HFFc6 (cell line): ENCODE measurements at regions not wholly inside any gene's neighbourhood (a gene's known extent, or its start where the extent isn't known, plus 50 kb on each side); places are given as distances from the start of the nearest gene placed in this dataset.

Experiments
- DNase-seq: peaks from one replicate; pipeline ENCODE4 v3.0.0-alpha.2; 2018
- H3K27ac Mint-ChIP-seq: 2 replicates; pipeline ENCODE4 v1.8.0; 2020; ENCODE audit warnings: mild to moderate bottlenecking, mixed read lengths
- H3K27me3 Mint-ChIP-seq: 2 replicates; pipeline ENCODE4 v1.8.0; 2021; ENCODE audit warnings: mild to moderate bottlenecking, moderate library complexity, mixed read lengths; ENCODE audit not compliant: insufficient read depth
- H3K36me3 Mint-ChIP-seq: 2 replicates; pipeline ENCODE4 v1.8.0; 2021; ENCODE audit warnings: low read depth, mixed read lengths
- H3K4me1 Mint-ChIP-seq: 2 replicates; pipeline ENCODE4 v1.8.0; 2020; ENCODE audit warnings: low read depth, mixed read lengths
- H3K4me3 Mint-ChIP-seq: 2 replicates; pipeline ENCODE4 v1.8.0; 2020; ENCODE audit warnings: mild to moderate bottlenecking, moderate library complexity, mixed read lengths
- H3K9me3 Mint-ChIP-seq: 2 replicates; pipeline ENCODE4 v1.8.0; 2020; ENCODE audit warnings: mild to moderate bottlenecking, mixed read lengths
- TF ChIP-seq, protein P1 (sequence below): fragments of 200-600 bp; sonication (generic); IDR thresholded peaks from 2 replicates; pipeline ENCODE4 v1.5.0; 2021; ENCODE audit warnings: antibody characterized with exemption, mild to moderate bottlenecking

DNA sequence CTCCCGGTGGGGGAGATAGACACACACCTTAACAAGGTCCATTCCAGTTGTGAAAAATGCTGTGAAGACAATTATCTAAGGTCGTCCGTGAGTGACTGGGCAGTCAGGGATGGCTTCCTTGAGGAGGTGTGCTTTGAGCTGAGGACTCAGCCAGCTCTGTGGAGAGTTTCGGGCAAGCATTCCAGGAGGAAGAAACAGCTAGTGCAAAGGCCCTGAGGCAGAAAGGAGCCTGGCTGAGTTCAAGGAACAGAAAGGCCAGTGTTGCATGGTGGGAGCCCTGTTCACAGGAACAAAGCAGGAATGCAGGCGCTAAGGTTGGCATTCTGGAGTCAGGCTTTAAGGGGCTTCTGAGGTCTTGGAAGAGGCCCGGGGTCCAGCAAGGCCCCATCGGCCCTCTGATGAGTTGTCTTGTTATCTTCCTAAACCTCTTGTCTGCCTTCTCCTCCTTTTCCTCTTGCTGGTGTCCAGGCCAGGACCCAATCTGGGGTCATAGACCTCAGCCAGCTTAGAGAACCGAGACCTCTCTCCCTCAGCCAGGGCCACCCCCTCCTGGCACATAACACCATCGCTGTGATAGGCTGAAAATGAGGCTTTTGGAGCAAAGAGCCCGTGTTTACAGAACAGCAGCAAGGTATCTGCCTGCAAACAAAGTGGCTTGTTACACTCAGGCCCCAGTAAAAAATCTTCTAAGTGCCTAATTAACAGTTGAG lies 270.2 kb upstream of the MVB12B start:
- Mint-ChIP-seq H3K4me1 (peaks cover 10% of the 10 kb centered on the region), H3K4me3 (no peak overlapping the region), H3K9me3 (no peaks in the 10 kb centered on the region), H3K27me3 (peaks cover 30% of the 10 kb centered on the region), H3K27ac (no peak overlapping the region), H3K36me3 (no peaks in the 10 kb centered on the region)
- DNase-seq = no peak
- TF ChIP-seq, protein P1, sequence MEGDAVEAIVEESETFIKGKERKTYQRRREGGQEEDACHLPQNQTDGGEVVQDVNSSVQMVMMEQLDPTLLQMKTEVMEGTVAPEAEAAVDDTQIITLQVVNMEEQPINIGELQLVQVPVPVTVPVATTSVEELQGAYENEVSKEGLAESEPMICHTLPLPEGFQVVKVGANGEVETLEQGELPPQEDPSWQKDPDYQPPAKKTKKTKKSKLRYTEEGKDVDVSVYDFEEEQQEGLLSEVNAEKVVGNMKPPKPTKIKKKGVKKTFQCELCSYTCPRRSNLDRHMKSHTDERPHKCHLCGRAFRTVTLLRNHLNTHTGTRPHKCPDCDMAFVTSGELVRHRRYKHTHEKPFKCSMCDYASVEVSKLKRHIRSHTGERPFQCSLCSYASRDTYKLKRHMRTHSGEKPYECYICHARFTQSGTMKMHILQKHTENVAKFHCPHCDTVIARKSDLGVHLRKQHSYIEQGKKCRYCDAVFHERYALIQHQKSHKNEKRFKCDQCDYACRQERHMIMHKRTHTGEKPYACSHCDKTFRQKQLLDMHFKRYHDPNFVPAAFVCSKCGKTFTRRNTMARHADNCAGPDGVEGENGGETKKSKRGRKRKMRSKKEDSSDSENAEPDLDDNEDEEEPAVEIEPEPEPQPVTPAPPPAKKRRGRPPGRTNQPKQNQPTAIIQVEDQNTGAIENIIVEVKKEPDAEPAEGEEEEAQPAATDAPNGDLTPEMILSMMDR = no peak

DNA sequence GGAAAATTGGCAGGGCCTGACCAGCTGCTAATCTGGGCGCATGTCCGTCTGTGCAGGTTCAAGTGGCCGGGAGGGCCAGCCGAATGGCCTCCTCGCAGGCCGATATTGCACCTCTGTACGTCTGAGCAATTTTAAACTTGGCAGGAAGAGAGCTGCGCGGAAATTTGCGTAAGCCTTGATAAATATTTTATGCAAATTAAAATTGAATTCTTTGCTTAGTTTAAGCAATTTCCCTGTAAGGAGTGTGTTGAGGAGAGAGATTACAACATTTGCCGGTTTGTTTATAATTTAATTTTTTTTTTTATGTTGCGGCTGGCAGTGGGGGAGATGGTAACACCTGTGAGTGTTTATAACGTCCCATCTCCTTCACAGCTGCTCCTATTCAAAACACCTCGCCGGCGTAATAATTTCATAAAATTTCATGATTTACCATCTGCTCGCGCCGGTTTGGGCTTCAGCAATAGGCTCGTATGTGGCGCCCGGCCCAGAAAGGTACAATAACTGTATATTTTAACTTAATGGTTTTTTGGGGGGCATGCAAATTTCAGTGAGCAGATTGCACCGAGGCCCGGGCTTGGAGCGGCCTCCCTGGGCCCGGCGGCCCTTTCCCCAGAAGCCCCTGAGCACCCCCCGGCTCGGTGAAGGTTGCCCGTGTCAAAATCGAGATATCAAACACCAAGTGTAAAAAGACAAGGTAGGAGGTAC lies 269.4 kb upstream of the MVB12B start:
- DNase-seq = no peak
- TF ChIP-seq, protein P1 = no peak
- Mint-ChIP-seq H3K27me3 (peaks cover 33% of the 10 kb centered on the region), H3K9me3 (no peaks in the 10 kb centered on the region), H3K4me1 (peaks cover 10% of the 10 kb centered on the region), H3K4me3 (no peak overlapping the region), H3K36me3 (no peaks in the 10 kb centered on the region), H3K27ac (no peak overlapping the region)

DNA sequence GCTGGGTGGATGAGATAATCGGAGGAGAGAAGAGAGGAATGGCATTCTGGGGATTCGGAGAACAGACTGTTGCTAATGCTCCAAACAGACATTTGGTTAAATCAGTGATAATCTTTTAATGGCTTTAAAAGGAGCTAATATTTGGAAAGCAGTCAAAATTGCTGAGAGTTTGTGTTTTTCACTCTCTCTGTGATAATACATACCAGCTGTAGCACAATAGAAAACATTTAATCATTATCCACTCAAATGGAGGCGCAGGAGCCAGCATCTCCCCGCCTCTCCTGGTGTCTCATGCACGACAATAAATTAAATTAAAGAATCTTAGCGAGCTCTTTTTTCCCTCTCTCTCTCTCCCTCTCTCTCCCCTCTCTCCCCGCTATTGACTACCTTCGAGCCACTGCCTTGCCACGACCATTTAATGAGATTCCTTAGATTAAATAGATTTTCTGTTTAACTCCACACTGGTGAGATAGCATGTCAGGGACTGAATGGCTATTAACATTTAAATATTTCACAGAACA lies 268.6 kb upstream of the MVB12B start:
- H3K27ac Mint-ChIP-seq = no peak overlapping the region
- H3K9me3 Mint-ChIP-seq = no peaks in the 10 kb centered on the region
- no peak for DNase-seq
- peaks cover 10% of the 10 kb centered on the region for H3K4me1 Mint-ChIP-seq
- TF ChIP-seq, protein P1 = no peak
- peaks cover 26% of the 10 kb centered on the region for H3K27me3 Mint-ChIP-seq
- no peaks in the 10 kb centered on the region for H3K36me3 Mint-ChIP-seq
- no peak overlapping the region for H3K4me3 Mint-ChIP-seq

DNA sequence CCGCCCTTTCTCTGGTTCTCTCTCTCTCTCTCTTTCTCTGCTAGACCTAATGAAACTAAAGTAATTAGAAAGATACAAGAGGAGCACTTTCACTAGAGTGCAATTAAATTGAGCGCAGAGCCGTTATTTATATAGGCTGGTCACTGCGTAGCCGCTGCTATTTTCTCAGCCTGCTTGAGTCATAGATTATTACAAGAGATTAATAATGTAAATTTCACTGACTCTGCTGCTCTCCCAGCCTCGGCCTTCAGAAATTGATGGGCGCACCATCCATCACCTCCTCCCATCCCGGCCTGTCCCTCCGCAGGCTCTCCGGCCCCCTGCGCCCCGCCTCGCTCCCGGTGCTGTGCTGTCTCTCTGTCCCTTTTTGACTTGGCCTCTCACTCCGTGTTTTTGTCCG lies 268.0 kb upstream of the MVB12B start:
- no peaks in the 10 kb centered on the region for H3K36me3 Mint-ChIP-seq
- H3K27ac Mint-ChIP-seq = no peak overlapping the region
- TF ChIP-seq, protein P1 = no peak
- H3K4me3 Mint-ChIP-seq = no peak overlapping the region
- no peaks in the 10 kb centered on the region for H3K9me3 Mint-ChIP-seq
- H3K4me1 Mint-ChIP-seq = peaks cover 10% of the 10 kb centered on the region
- no peak for DNase-seq
- peaks cover 21% of the 10 kb centered on the region for H3K27me3 Mint-ChIP-seq

DNA sequence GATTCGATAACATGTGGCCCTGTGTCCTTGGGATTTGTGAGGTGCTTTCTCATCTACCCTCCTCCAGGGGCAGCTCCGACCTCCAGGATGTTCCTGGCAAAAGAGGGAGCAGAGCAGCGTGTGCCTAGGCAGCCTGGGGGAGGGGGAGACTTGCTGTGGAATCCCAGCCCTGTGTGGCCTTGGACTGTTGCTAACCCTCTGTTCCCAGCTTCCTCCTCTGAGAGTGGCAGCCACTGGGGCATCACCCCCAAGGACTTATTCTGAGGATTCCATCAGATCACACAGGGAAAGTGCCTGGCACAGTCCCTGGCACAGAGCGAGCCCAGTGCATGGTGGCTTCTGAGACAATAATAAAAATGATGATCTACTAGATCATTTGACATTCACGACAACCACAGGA lies 265.1 kb upstream of the MVB12B start:
- H3K9me3 Mint-ChIP-seq = no peaks in the 10 kb centered on the region
- no peak overlapping the region for H3K27ac Mint-ChIP-seq
- TF ChIP-seq, protein P1 = no peak
- H3K4me3 Mint-ChIP-seq = no peak overlapping the region
- peaks cover 24% of the 10 kb centered on the region for H3K27me3 Mint-ChIP-seq
- no peak for DNase-seq
- no peaks in the 10 kb centered on the region for H3K36me3 Mint-ChIP-seq
- H3K4me1 Mint-ChIP-seq = no peaks in the 10 kb centered on the region; the same call in 1 of the 2 replicates
